SU-DHL-6 (cell line): ENCODE measurements at regions not wholly inside any gene's neighbourhood (a gene's known extent, or its start where the extent isn't known, plus 50 kb on each side); places are given as distances from the start of the nearest gene placed in this dataset.

ENCODE experiments used
- EZH2phosphoT487 ChIP-seq: fragments of 200-600 bp; sonication (generic), shearing (Covaris generic); conservative IDR thresholded peaks from 2 replicates; pipeline ENCODE4 v1.6.1; 2018; ENCODE audit warnings: mild to moderate bottlenecking, antibody characterized with exemption, low read length, moderate library complexity, mixed read lengths
- TF ChIP-seq, protein P1 (sequence below): fragments of 200-600 bp; sonication (generic); IDR thresholded peaks from one replicate; pipeline ENCODE4 v1.5.1; 2017; ENCODE audit warnings: antibody characterized with exemption, mild to moderate bottlenecking, low read length, moderate library complexity; ENCODE audit not compliant: insufficient read depth, poor library complexity, severe bottlenecking

DNA sequence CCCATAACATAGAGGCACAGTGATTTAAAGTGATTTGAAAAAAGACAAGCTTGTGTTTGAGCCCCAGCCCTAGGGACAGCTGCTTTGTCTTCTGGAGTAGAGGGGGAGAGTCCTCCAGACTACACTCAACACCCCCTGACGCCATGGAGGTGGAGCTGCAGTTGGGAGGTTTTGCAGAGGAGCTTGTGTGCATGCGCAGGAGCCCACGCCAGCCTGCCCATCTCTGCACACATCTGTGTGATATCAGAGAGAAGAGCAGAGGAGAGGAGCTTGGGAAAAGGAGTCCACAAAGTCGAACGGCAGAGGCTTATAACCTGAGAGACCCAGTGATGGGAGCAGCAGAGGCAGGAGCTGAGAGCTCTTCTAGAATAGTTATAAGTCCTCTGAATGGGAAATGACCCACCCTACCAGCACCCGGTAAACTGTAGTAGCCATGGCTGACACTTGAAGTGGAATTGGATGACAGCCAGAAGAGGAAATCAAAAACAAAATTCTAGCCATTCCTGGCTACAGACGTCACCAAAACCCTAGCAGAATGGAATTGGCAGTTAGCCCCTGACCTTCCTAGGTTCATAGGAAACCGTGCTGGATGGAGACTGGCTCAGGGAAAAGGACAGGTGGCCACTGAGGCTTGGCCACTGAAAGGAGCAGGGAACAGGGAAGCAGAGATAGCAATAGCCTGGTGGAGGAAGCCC, 185.1 kb upstream of the VASH1 start:
- TF ChIP-seq, protein P1, sequence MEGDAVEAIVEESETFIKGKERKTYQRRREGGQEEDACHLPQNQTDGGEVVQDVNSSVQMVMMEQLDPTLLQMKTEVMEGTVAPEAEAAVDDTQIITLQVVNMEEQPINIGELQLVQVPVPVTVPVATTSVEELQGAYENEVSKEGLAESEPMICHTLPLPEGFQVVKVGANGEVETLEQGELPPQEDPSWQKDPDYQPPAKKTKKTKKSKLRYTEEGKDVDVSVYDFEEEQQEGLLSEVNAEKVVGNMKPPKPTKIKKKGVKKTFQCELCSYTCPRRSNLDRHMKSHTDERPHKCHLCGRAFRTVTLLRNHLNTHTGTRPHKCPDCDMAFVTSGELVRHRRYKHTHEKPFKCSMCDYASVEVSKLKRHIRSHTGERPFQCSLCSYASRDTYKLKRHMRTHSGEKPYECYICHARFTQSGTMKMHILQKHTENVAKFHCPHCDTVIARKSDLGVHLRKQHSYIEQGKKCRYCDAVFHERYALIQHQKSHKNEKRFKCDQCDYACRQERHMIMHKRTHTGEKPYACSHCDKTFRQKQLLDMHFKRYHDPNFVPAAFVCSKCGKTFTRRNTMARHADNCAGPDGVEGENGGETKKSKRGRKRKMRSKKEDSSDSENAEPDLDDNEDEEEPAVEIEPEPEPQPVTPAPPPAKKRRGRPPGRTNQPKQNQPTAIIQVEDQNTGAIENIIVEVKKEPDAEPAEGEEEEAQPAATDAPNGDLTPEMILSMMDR = no peak
- TF ChIP-seq EZH2phosphoT487 = no peak
